SW480 (cell line): ENCODE measurements at regions not wholly inside any gene's neighbourhood (a gene's known extent, or its start where the extent isn't known, plus 50 kb on each side); places are given as distances from the start of the nearest gene placed in this dataset.

Experiments
- DNase-seq: peaks from one replicate; pipeline ENCODE4 v3.0.0-alpha.2; 2016; ENCODE audit warnings: low spot score

DNA sequence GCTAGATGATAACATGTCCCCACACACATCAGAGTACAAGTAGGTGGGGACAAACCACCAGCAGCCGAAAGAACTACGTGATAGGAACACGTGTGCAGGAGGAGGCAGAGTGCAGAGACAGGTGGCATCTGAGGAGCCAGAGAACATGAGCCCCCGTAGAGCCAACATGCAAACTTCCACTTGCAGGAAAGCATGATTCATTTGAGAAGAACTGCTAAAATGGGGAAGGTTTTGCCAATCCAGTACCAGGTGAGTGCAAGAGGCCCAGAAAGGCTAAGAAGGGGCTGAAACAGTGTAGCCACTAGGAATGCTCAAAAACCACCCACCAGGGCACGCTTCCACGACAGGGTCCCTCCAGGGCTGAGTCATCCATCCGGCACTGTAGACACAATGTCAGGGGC, 149.8 kb upstream of the TENM3 start:
- peak; percentile 64 for DNase-seq

DNA sequence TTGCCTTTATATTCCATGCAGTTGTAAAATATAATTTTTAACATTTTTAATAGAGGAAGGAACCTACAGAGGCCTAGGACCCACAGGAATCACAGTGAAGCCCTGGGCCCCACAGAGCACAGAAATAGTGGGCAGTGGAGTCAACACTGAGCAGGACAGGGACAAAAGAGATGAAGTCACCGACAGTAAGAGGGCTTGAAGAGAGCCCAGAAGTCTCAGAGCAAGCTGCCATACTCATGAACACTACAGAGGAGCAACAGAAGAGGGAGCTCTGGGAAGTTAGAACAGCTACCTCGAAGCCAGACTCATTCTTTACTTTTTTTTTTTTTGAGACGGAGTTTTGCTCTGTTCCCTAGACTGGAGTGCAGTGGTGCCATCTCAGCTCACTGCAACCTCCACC, 149.3 kb upstream of the TENM3 start:
- DNase-seq: no peak

DNA sequence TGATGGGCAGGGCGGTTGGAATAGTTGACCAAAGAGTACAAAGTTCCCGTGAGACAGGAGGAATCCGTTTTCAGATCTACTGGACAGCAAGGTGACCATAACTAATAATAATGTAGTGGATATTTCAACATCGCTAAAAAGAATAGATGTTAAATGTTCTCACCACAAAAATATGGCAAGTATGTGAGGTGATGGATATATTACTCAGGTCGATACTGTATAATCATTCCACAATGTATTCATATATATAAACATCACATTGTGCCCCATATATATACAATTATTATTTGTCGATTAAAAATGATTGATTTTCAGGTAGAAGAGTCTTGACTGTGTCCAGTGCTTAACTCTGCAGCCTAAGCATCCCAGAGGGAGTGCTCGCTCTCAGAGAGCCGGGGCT, 141.6 kb upstream of the TENM3 start:
- no peak for DNase-seq

DNA sequence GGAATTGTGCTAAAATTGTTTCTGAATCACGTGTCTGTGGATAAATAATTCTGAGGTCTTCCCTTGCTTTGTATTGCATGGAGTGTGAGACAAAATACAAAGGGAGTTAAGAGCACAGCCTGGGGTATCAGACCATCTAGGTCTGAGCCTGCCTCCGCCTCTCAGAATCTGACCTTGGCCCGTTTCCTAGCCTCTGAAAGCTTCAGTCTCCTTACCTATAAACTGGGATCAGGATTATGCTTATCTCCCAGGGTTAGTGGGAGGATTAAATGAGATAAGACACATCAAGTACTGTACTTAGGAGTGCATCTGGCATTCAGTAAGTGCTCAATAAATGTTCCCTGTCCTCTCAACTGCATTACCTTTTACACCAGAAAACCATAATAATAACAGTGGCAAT, 140.6 kb upstream of the TENM3 start:
- no peak for DNase-seq

DNA sequence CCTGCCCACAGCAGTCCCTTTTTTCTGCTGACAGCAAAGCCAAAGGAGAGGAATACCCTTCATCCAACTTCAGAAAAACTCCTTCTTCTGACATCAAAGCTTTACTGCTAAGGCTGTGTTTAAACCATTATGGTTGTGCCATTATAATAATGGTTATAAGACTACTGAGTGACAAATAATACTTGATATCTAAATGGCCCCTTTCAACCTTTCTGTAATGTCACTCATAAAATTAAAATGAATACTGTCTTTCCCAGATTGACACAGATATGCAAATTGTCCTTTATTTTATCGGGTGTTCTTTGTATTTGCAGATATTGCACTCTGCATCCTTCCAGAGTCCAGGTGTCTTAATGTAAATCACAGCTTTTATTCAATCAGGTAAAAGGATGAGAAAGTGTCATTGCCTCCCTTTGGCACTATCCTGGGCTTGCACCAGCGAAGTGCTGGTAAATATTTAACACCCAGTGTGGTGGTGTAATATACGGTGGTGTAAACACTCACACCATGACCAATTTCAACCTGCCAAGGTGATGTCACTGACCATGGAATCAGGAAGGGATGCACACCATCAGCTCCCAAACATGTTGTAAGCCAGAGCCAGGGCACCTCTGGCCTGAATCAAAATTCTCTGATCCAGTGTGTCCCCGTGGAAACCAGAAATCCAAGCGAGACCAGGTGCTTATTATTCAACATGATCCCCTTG, 139.4 kb upstream of the TENM3 start:
- peak; percentile 1 for DNase-seq

DNA sequence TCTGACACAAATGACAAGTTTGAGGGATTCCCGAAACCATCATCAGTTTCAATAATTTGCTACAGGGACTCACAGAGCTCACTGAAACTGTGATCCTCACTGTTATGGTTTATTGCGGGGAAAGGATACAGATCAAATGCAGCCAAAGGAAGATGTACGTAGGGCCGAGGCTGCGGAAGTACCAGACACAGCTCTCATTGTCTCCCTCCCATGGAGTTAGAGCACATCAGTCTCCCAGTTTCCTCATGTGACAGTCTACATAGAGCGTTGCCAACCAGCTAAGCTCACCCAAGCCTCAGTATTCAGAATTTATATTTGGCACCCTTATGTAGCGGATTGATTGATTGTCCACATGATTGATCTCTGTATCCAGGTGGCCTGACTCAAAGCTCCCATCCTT, 137.8 kb upstream of the TENM3 start:
- no peak for DNase-seq

DNA sequence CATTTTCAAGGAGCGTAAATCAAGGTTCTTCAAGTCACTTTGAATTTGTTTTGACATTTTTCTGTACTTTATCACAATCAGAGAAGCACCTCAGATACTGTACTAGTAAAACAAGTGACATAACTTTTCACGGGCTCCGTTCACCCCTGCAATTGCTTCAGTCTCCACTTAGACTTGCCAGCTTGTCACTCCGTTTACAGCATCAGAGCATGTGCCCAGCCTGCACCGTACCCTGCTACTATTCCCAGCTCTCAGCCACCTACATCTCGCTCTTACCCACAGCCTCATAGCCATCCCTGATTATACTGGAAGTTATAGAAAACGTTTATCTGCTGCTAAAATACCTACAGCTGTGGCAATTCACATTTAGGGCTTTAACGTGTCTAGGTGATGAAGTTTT, 135.3 kb upstream of the TENM3 start:
- no peak for DNase-seq

DNA sequence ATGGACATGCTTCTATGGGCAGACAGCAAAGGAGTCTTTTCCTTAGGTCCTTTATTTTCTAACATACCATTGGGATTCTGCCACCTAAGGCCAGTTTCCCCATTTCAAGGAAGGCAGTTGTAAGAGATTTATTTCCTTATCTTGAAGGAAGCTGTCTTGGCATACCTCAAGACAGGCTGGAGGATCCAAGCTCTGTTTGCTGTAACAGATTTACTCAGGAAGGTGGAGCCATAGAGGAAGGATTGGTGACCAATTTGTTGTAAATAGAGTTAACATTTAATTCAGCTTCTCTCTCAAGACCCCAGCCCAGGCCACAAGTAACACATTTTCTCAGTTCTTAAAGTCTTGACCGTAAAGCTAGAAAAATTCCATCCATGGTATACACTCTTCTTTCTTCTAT, 131.6 kb upstream of the TENM3 start:
- DNase-seq: no peak

DNA sequence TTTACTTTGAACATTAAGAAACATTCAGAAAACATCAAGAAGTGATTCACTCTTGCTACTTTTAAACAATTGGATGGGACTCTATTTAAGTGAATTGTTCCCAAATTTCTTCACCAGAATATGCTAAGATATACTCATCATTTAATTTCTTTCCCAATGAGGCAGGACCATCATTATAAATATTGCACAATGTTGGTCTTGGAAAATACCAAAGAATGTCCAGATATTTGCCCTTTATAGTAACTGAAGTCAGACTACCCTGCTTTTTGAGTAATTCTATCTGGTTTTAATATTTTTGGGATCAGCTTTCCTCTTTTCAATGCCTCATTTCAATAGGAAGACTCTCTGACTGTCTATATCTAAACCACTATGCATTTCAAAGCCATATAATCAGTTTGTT, 129.4 kb upstream of the TENM3 start:
- DNase-seq: no peak

DNA sequence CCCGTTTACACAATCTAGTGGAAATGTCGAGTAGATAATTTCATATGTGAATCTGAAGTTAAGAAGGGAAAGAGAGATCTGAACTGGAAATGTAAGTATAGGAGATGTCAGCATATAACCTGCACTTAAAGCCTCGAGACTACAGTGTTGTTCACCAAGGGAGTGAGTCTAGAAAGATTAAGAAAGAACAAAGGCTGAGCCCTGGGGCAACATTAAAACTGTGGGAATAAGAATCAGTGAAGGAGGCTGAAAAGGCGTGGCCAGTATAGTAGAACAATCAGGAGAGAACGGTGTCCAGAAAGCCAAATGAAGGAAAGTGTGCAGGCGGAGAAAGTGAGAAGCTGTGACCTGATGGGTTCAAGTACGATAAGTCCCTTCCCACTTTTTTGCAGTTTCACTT, 118.8 kb upstream of the TENM3 start:
- no peak for DNase-seq

DNA sequence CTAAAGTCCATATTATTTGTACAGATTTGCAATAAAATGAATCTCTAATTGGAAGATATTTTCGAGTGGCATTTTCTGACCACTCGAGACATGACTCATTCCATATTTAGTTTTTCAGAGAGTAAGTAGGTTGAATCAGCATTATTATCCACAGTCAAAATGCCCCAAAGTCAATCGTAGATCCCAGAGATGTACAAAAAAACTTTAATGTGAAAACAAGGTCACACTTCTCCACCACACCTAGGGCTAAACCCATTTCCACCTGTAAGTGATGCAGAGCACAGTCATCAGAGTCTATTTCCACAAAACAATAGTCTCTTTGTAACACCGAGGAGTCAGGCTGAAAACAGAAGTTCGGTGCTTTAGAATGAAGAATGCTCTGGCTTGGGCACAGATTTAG, 117.1 kb upstream of the TENM3 start:
- DNase-seq: no peak

DNA sequence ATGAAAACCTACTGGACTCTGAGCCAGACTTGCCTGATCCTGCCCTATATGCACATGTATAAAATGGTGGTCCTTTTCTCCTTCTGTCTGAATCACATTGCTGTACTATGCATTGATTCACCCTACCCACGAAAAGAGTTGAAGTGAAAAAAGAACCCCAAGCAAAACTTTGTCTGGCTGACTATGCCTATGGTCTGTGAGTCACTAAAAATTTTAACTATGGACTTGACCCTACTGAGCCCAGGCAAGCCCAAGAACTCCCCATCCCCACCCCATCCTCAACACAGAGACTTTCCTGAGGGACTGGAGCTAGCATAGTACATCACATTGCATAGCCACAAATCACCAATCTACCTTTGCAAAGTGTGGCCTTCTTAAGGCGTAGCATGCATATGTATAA, 116.6 kb upstream of the TENM3 start:
- DNase-seq: no peak

DNA sequence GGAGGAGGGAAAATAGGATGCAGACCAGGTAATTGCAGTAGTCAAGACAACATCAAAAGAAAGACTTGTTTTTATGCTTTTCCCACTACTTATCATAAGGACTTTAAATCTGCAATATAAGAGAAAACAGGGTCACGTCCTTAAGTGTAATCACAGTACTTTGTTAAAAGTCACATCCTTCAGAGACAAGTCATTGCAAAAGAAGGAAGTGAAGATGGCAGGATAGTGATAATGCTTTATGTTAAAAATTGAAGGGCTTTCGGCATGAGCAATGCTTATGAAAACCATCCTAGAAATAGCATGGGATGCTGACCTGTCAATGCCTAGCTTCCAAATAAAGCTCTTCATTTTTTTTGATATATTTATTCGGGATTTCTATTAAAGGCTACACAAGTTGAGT, 110.2 kb upstream of the TENM3 start:
- DNase-seq: no peak

DNA sequence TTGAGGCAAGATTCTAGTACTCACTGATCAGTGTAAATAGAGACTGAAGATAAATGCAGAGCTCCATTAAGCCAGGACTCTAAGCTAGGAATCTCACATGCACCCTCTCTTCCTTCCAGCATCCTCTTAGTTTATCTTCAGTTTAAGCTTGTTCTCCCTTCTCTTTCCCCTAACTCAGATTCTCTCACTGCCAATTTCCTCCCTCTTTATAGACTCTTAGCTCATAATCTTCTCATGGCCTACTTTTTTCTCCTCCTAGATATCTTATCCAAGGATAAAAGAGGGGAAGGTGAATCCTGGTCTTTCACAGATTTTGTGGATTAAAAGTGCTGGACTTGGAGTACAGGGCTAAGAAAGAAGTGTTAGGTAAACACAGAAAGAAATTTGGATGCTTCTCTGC, 108.9 kb upstream of the TENM3 start:
- DNase-seq: no peak

DNA sequence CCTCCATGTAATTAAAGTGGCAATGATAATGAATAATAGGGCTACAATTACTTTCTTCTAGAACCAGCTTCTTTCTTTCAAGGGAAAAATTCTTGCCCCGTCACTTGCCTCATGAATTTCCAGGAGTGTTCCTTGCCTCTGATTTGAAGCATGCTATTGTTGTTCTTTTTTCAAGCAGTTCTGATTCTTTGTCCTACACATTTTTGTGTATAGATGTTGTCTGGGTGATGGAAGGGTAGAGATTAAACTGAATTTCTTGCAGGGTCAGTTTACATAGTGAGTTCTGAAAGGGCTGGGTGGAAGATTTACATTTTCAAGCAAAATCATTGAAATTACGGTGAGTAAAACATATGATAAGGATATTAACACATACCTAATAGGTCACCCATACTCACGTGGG, 107.0 kb upstream of the TENM3 start:
- DNase-seq: no peak

DNA sequence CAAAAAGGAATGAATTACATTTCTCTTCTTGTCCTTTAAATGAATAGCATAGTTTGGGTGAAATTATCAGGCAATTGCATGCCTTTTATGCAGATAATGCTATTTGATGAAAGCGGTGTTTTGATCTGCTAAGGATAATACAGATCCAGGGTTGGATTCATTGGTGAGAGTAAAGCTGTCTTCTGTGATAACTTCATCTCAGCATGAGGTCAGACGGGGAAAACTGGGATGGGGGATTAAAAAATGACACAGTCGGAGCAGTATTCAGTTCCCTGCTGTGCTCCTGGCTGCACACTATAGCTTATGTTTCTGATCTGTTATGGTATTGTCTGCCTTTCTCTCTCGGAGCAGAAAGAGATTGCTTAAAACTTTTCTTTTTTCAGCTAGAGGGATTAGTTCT, 105.9 kb upstream of the TENM3 start:
- no peak for DNase-seq

DNA sequence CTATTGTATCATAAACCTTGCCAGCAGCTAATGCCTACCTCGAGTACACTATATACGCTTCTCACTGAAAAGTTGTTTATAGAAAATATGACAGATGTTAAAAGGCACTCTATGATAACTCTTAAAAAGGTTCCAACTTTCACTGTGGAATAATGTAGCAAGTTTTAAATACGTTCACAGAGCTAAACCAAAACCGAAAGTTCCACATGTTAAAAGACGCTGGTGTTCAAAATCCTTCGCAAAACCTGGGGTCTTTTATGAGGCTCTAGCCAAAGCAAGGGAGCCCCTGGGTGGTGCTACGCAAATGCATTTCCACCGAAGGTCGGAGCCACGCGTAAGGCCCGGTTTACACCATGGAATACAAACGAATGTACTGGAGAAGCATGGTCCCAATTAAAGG, 103.7 kb upstream of the TENM3 start:
- DNase-seq: no peak

DNA sequence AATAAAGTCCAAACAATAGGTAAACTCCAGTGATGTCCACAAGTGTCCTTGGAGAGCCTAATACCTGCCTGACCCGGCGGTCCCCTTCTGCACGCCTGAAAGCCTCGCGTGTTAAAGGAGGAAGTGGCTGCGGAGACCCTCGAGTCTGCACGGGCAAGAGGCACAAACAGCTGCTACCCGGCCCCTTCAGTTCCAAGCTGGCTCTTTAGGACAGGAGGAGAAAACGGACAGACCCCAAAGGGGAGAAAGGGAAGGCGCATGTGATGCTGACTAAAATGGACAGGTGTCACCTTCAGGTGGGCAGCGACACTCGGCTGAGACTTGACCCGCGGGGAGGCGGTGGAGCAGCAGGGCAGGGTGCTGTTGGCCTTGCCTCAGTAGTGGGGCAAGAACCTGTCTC, 102.7 kb upstream of the TENM3 start:
- no peak for DNase-seq

DNA sequence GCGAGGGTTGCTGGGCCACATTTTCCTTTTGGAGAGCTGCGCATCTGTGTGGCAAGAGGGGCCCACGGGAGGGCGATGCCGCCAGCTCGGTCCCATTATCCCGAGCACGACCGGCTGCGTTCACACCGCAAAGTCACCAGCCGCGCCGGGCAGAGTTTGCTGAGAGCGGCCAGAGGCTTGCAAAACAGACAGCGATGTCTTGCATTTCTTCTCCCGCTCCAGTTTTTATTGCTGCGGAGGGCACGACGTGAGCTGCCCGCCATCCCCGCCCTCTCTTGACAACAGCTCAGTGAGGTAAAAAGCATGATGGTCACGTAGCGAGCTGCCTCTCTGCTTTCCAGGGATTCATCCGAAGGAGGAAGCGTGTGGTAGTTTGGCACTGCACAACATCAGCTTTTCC, 102.1 kb upstream of the TENM3 start:
- no peak for DNase-seq

DNA sequence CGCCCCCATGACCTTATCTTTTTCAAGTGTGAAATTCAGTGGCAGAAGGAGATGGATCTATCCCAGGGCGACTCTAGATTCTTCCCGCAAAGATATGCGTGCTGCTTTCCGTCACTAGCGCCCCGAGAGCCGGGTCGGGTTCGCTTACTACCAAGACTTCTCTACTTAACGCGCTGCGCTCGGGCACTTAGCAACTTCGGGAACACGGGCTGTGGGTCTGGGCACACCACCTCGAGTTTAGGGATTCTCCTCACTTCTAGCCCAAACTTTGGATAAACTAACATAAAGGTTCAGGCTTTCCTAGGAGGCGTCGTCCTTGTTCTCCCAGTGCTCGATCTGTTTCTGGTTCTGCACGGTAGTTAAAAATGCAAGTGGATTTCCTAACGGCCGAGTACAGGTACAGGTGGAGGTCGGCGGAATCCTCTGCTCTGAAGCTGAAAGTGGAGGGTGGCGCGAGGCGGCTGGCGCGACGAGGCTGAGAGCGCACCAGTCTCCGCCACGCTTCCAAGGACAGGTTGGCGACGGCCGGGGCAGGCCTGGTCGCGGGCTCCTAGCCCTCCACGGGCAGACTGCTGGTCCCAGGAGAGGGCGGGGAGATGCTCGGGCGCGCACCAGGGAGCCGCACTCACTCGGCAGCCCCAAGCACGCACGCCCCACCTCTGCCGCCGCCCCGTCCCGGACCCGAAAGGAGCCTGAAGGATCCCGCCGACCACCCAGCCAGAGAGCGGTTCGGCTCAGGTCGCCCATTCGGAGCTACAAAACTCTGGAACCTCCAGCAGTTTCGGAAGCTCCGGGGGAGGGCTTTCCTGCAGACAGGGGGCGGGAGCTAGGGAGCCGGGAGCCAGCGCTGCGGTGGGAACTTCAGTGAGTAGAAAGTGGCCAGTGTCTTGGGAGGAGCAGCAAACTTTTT, 100.8 kb upstream of the TENM3 start:
- no peak for DNase-seq

DNA sequence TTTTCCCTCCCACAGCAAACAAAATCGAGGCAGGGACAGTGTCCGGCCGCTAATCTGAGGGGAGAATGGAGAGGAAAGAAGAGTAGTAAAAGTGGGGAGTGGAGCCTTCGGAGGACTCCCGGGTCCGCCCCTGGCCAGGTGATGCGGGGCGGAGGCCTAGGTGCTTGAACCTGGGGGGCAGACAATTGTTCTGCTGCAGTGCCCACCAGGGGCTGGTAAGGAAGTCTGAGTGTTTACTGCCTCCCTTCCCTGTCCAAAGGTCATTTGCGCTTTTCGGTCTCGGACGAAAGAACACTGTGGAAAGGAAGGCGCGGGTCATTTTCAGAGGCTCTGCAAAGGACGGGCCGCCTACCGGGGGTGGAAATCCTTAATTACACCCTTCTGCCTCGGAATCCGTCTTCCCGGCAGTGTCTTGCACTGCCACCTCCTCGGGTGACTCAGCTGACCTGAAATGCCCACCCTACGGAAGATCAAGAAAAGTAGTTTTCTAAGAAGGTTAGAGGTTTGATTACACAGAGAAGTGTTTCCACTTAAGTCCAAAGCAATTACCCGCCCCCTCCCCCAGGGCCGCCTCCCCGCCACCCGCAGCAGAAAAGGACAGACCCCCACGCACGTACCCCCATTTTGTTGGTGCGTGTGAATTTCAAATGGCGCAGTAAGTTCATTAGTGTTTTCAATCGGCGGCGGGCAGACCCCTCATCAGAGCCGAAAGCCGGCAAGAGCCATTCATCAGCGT, 99.9 kb upstream of the TENM3 start:
- DNase-seq: peak; percentile 7

DNA sequence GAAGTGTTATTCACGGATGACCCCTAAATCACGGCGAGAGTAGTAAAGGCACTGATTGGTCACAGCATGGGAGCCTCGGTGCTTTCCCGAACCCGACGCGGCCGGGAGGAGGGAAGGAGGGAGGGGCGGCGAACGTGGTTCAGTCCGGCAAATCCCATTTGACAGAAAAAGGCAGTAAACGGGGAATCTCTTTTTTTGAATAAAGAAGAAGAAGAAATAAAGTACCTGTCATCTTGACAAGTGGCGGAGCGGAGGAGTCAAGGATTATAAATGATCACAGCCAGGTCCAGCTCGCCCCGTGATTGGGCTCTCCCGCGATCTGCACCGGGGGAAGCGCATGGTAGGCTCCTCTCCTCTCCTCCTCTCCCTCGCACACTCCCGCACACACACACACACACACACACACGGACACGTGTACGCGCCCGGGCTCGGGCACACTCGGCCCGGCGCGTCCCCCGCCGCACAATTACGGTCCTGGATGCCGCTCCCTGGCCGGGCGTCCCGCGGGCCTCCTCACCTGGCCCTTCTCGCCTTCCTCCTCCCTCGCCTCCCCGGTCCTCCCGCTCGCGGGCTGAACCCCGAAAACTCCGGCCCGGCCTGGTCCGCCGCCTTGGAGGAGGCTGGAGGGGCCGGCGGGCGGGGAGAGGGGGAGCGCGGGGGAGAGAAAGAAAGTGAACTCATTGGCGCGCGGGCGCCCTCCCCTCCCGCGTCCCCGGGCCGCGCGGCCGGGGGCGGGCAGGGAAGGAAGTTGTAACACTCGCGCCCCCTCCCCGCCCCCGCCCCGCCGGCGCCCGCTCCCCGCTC, 99.2 kb upstream of the TENM3 start:
- DNase-seq: peak; percentile 76
